ENCODE measurements at regions not wholly inside any gene's neighbourhood (a gene's known extent, or its start where the extent isn't known, plus 50 kb on each side); places are given as distances from the start of the nearest gene placed in this dataset.

DNA sequence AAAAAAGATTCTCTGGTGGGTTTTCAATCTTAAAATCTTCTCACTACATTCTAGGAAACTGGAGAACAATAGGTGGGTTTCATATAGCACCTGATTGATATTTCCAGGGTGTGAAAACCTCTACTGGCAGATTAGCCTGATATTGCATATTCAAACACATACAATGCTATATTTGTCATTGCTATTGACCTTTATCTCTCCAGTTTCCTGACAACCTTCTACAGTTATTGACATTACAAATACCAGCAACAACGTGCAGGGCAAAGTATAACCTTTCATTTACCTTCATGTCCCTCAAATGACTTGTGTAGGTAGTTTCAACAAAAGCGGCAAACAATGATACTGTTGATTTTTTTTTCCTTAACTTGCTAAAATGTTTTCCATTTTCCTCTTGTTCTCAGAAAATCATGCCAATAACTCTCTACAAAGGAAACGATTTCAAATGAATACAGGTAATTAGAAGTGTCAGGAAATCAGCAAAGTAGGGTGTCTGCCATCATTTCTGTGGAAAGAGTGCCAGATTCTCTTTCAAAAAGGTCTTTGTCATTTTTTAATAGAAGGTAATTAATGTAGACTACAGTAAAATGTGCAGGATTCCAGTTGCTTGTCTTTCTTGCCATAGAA lies 72.6 kb upstream of the CDIN1 start (continued):
- TF ChIP-seq, protein P1, sequence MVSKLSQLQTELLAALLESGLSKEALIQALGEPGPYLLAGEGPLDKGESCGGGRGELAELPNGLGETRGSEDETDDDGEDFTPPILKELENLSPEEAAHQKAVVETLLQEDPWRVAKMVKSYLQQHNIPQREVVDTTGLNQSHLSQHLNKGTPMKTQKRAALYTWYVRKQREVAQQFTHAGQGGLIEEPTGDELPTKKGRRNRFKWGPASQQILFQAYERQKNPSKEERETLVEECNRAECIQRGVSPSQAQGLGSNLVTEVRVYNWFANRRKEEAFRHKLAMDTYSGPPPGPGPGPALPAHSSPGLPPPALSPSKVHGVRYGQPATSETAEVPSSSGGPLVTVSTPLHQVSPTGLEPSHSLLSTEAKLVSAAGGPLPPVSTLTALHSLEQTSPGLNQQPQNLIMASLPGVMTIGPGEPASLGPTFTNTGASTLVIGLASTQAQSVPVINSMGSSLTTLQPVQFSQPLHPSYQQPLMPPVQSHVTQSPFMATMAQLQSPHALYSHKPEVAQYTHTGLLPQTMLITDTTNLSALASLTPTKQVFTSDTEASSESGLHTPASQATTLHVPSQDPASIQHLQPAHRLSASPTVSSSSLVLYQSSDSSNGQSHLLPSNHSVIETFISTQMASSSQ (IDR thresholded peaks at IDR 0.05; ENCODE audit: low read depth) = peak; percentile 76
- TF ChIP-seq, protein P1 (CRISPR knock-in tag; IDR thresholded peaks at IDR 0.05; ENCODE audit: borderline replicate concordance) = peak; percentile 62; the same call in 1 of the 2 replicates
- TF ChIP-seq, protein P2, sequence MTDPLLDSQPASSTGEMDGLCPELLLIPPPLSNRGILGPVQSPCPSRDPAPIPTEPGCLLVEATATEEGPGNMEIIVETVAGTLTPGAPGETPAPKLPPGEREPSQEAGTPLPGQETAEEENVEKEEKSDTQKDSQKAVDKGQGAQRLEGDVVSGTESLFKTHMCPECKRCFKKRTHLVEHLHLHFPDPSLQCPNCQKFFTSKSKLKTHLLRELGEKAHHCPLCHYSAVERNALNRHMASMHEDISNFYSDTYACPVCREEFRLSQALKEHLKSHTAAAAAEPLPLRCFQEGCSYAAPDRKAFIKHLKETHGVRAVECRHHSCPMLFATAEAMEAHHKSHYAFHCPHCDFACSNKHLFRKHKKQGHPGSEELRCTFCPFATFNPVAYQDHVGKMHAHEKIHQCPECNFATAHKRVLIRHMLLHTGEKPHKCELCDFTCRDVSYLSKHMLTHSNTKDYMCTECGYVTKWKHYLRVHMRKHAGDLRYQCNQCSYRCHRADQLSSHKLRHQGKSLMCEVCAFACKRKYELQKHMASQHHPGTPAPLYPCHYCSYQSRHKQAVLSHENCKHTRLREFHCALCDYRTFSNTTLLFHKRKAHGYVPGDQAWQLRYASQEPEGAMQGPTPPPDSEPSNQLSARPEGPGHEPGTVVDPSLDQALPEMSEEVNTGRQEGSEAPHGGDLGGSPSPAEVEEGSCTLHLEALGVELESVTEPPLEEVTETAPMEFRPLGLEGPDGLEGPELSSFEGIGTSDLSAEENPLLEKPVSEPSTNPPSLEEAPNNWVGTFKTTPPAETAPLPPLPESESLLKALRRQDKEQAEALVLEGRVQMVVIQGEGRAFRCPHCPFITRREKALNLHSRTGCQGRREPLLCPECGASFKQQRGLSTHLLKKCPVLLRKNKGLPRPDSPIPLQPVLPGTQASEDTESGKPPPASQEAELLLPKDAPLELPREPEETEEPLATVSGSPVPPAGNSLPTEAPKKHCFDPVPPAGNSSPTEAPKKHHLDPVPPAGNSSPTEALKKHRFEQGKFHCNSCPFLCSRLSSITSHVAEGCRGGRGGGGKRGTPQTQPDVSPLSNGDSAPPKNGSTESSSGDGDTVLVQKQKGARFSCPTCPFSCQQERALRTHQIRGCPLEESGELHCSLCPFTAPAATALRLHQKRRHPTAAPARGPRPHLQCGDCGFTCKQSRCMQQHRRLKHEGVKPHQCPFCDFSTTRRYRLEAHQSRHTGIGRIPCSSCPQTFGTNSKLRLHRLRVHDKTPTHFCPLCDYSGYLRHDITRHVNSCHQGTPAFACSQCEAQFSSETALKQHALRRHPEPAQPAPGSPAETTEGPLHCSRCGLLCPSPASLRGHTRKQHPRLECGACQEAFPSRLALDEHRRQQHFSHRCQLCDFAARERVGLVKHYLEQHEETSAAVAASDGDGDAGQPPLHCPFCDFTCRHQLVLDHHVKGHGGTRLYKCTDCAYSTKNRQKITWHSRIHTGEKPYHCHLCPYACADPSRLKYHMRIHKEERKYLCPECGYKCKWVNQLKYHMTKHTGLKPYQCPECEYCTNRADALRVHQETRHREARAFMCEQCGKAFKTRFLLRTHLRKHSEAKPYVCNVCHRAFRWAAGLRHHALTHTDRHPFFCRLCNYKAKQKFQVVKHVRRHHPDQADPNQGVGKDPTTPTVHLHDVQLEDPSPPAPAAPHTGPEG (CRISPR knock-in tag; IDR thresholded peaks at IDR 0.05) = no peak
- TF ChIP-seq HHEX (CRISPR knock-in tag; IDR thresholded peaks at IDR 0.05) (peak; percentile 100), ZSCAN22 (CRISPR knock-in tag; IDR thresholded peaks at IDR 0.05) (no peak), JDP2 (CRISPR knock-in tag; IDR thresholded peaks at IDR 0.05; ENCODE audit: borderline replicate concordance) (no peak), ZNF749 (CRISPR knock-in tag; IDR thresholded peaks at IDR 0.05; ENCODE audit: borderline replicate concordance) (peak; percentile 64; the same call in 1 of the 2 replicates)
- TF ChIP-seq, protein P3, sequence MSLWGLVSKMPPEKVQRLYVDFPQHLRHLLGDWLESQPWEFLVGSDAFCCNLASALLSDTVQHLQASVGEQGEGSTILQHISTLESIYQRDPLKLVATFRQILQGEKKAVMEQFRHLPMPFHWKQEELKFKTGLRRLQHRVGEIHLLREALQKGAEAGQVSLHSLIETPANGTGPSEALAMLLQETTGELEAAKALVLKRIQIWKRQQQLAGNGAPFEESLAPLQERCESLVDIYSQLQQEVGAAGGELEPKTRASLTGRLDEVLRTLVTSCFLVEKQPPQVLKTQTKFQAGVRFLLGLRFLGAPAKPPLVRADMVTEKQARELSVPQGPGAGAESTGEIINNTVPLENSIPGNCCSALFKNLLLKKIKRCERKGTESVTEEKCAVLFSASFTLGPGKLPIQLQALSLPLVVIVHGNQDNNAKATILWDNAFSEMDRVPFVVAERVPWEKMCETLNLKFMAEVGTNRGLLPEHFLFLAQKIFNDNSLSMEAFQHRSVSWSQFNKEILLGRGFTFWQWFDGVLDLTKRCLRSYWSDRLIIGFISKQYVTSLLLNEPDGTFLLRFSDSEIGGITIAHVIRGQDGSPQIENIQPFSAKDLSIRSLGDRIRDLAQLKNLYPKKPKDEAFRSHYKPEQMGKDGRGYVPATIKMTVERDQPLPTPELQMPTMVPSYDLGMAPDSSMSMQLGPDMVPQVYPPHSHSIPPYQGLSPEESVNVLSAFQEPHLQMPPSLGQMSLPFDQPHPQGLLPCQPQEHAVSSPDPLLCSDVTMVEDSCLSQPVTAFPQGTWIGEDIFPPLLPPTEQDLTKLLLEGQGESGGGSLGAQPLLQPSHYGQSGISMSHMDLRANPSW (CRISPR knock-in tag; IDR thresholded peaks at IDR 0.05; ENCODE audit: borderline replicate concordance) = no peak
- TF ChIP-seq, protein P4, sequence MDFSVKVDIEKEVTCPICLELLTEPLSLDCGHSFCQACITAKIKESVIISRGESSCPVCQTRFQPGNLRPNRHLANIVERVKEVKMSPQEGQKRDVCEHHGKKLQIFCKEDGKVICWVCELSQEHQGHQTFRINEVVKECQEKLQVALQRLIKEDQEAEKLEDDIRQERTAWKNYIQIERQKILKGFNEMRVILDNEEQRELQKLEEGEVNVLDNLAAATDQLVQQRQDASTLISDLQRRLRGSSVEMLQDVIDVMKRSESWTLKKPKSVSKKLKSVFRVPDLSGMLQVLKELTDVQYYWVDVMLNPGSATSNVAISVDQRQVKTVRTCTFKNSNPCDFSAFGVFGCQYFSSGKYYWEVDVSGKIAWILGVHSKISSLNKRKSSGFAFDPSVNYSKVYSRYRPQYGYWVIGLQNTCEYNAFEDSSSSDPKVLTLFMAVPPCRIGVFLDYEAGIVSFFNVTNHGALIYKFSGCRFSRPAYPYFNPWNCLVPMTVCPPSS (IDR thresholded peaks at IDR 0.05) = no peak
- TF ChIP-seq, protein P5, sequence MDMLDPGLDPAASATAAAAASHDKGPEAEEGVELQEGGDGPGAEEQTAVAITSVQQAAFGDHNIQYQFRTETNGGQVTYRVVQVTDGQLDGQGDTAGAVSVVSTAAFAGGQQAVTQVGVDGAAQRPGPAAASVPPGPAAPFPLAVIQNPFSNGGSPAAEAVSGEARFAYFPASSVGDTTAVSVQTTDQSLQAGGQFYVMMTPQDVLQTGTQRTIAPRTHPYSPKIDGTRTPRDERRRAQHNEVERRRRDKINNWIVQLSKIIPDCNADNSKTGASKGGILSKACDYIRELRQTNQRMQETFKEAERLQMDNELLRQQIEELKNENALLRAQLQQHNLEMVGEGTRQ (IDR thresholded peaks at IDR 0.05; ENCODE audit: low read depth, low read length) = no peak
- TF ChIP-seq, protein P5 (CRISPR knock-in tag; IDR thresholded peaks at IDR 0.05; ENCODE audit: borderline replicate concordance) = no peak; the same call in 1 of the 2 replicates

Measured in HepG2 (cell line).